Peyer's patch (tissue), 4 donors: ENCODE measurements at regions not wholly inside any gene's neighbourhood (a gene's known extent, or its start where the extent isn't known, plus 50 kb on each side); places are given as distances from the start of the nearest gene placed in this dataset.

Experiments
- POLR2A ChIP-seq, 2 donors: fragments of 450-650 bp; IDR thresholded peaks; one replicate each; pipeline ENCODE4 v1.5.1; 2017; ENCODE audit warnings: antibody characterized with exemption in 2 of 2, mild to moderate bottlenecking in 2 of 2, moderate library complexity in 2 of 2
- TF ChIP-seq, protein P1 (sequence below), 6 experiments: fragments of 450-650 bp in 4 of 6; fragments of 200-600 bp in 2 of 6; sonication (generic) in 1 of 6; IDR thresholded peaks; one replicate each; pipeline ENCODE4 v1.5.1; 2017 to 2019; ENCODE audit warnings: antibody characterized with exemption in 6 of 6, mild to moderate bottlenecking in 3 of 6, moderate library complexity in 1 of 6

- TF ChIP-seq, protein P1, sequence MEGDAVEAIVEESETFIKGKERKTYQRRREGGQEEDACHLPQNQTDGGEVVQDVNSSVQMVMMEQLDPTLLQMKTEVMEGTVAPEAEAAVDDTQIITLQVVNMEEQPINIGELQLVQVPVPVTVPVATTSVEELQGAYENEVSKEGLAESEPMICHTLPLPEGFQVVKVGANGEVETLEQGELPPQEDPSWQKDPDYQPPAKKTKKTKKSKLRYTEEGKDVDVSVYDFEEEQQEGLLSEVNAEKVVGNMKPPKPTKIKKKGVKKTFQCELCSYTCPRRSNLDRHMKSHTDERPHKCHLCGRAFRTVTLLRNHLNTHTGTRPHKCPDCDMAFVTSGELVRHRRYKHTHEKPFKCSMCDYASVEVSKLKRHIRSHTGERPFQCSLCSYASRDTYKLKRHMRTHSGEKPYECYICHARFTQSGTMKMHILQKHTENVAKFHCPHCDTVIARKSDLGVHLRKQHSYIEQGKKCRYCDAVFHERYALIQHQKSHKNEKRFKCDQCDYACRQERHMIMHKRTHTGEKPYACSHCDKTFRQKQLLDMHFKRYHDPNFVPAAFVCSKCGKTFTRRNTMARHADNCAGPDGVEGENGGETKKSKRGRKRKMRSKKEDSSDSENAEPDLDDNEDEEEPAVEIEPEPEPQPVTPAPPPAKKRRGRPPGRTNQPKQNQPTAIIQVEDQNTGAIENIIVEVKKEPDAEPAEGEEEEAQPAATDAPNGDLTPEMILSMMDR (IDR thresholded peaks at IDR 0.05): no peak
- no peak for TF ChIP-seq POLR2A (IDR thresholded peaks at IDR 0.05)
Observed at GRCh38 chr10:105838392-105838791, 1197.3 kb downstream of the SORCS3 start.
